BLaER1 (cell line): ENCODE measurements at regions not wholly inside any gene's neighbourhood (a gene's known extent, or its start where the extent isn't known, plus 50 kb on each side); places are given as distances from the start of the nearest gene placed in this dataset.
"Not testable (repeated sequence)": the region's sequence is repeated elsewhere in the genome, so short reads cannot be mapped to it uniquely, and the experiment has no call there.

ENCODE experiments used
- H3K27ac ChIP-seq: shearing (Covaris generic); formaldehyde crosslinking; 2 replicates; pipeline ENCODE4 v1.8.1; 2022
- H3K27me3 ChIP-seq: shearing (Covaris generic); formaldehyde crosslinking; 2 replicates; pipeline ENCODE4 v1.8.1; 2022
- H3K36me3 ChIP-seq: shearing (Covaris generic); formaldehyde crosslinking; 2 replicates; pipeline ENCODE4 v1.8.1; 2022
- H3K4me1 ChIP-seq: shearing (Covaris generic); formaldehyde crosslinking; 2 replicates; pipeline ENCODE4 v1.8.1; 2022
- H3K4me2 ChIP-seq: shearing (Covaris generic); formaldehyde crosslinking; 2 replicates; pipeline ENCODE4 v1.8.1; 2022
- H3K4me3 ChIP-seq: shearing (Covaris generic); formaldehyde crosslinking; 2 replicates; pipeline ENCODE4 v1.8.1; 2022
- H3K9ac ChIP-seq: shearing (Covaris generic); formaldehyde crosslinking; 2 replicates; pipeline ENCODE4 v1.8.1; 2022
- H3K9me3 ChIP-seq: shearing (Covaris generic); formaldehyde crosslinking; 2 replicates; pipeline ENCODE4 v1.8.1; 2022
- H4K20me1 ChIP-seq: shearing (Covaris generic); formaldehyde crosslinking; 2 replicates; pipeline ENCODE4 v1.8.1; 2022
- Cebpa-rat ChIP-seq: shearing (Covaris generic); IDR thresholded peaks from 2 replicates; pipeline ENCODE4 v1.8.1; 2022

- no peak for TF ChIP-seq Cebpa-rat
- Histone ChIP-seq H3K36me3 (no peaks in the 10 kb centered on the region), H3K4me2 (no peak overlapping the region), H3K4me3 (no peak overlapping the region), H3K9me3 (no peaks in the 10 kb centered on the region), H3K9ac (no peak overlapping the region), H3K27me3 (no peaks in the 10 kb centered on the region), H4K20me1 (no peaks in the 10 kb centered on the region), H3K4me1 (peaks cover 18% of the 10 kb centered on the region), H3K27ac (no peak overlapping the region)
Measured at GRCh38 chr1:47685763-47686066, 247.9 kb downstream of the FOXD2 start.

DNA sequence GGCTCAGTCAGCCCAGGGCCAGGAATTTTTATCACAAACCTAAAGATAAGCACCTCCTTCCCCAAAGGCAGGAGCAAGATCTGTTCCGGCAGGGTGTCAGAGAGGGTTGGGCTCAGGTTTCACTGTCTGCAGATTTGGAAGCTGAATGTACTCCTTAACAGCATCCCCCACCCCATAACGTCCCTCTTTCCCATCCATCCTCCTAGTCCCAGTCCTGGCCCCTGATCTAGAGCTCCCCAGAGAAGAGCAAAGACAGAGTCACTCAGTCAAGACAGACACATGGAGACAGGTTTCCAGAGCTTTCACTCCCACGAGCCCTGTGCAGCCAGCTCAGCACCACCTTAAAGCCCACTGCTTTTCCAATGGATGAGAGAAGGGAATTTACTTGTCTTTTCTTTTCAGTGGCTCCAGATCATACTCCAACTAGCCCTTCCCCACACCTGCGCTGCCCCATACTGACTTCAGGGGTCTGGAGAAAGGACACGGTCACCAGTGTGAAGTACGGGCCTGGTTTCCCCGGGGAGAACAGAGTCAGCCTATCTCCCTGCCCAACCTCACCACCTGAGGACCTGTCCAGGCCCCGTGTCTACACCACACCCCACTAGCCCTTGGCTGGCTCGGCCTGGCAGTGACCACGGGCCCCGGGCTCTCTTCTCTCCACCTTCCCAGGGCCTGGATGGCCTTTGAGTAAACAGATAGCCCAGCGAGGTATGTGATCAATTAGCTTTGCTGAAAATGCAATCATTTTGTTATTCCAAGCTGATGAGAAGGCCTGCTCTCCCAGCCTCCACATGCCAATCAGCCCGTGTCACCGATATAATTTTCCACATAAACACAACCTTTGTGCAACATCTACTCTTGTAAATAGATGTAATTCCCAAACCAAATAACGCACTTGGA is 249.1 kb downstream of the FOXD2 start:
- H3K36me3 ChIP-seq: no peaks in the 10 kb centered on the region
- no peaks in the 10 kb centered on the region for H3K9me3 ChIP-seq
- TF ChIP-seq Cebpa-rat: no peak
- peak overlapping the region; percentile 16; the same call in 1 of the 2 replicates for H3K4me2 ChIP-seq
- H4K20me1 ChIP-seq: no peaks in the 10 kb centered on the region
- no peaks in the 10 kb centered on the region for H3K27me3 ChIP-seq
- no peak overlapping the region for H3K9ac ChIP-seq
- H3K4me3 ChIP-seq: no peak overlapping the region
- H3K27ac ChIP-seq: no peak overlapping the region
- peaks cover 18% of the 10 kb centered on the region for H3K4me1 ChIP-seq

GRCh38 chr1:47687631-47688460 is 250.0 kb downstream of the FOXD2 start:
- no peak for TF ChIP-seq Cebpa-rat
- H3K4me3 ChIP-seq: no peak overlapping the region
- no peaks in the 10 kb centered on the region for H3K27me3 ChIP-seq
- no peaks in the 10 kb centered on the region for H3K36me3 ChIP-seq
- no peak overlapping the region for H3K27ac ChIP-seq
- no peaks in the 10 kb centered on the region for H4K20me1 ChIP-seq
- peaks cover 18% of the 10 kb centered on the region for H3K4me1 ChIP-seq
- no peak overlapping the region for H3K4me2 ChIP-seq
- H3K9ac ChIP-seq: no peak overlapping the region
- no peaks in the 10 kb centered on the region for H3K9me3 ChIP-seq

DNA sequence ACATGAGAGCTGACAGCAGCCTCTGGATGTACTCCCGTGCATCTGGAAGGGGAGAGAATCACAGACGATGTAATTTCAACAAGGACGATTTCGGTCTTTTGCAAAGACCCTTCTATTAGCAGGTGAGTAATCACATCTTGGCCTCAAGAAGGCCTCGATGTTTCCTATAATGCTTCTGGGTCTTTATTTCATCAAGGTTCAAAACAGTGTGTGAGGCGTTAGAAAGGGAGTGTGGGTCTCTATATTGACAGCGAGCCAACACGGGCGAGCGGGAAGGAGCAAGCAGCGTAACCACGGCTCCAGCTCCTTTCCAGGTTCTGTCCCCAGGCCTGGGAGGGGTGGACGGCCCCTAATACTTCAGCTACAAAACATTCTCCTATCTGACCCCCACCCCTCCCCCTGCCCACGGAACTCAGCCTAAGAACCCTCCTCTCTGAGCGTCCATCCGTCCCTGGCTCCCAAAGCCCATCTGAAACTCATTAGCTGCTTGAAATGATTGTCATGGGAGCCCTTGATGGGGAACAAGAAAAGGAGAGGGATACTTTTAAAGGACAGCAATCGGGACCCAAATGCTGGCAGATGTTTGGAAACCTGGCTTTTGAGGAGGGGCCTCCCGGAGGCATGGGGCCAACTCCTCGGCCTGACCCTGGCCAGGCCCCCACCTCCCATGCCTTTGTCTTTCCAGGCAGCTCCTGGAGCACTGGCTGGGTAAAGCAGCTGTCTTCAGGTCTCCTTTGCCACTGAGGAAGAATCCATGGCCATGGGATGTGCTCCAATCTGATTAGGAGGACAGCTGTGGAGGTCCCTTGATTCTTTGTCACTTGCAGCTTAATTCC is 250.8 kb downstream of the FOXD2 start:
- Histone ChIP-seq H3K27ac (no peak overlapping the region), H3K36me3 (no peaks in the 10 kb centered on the region), H3K4me1 (peaks cover 18% of the 10 kb centered on the region), H3K4me2 (no peak overlapping the region), H3K9ac (no peak overlapping the region), H4K20me1 (no peaks in the 10 kb centered on the region), H3K27me3 (no peaks in the 10 kb centered on the region), H3K4me3 (no peak overlapping the region), H3K9me3 (no peaks in the 10 kb centered on the region)
- no peak for TF ChIP-seq Cebpa-rat

GRCh38 chr1:47689894-47690293 is 252.1 kb downstream of the FOXD2 start:
- Histone ChIP-seq H3K4me3 (no peak overlapping the region), H3K9me3 (no peaks in the 10 kb centered on the region), H4K20me1 (no peaks in the 10 kb centered on the region), H3K4me2 (no peak overlapping the region), H3K36me3 (no peaks in the 10 kb centered on the region), H3K9ac (no peak overlapping the region), H3K4me1 (peaks cover 18% of the 10 kb centered on the region), H3K27ac (no peak overlapping the region), H3K27me3 (no peaks in the 10 kb centered on the region)
- TF ChIP-seq Cebpa-rat: no peak

- Histone ChIP-seq H3K9ac (no peak overlapping the region), H3K4me2 (no peak overlapping the region), H3K27ac (no peak overlapping the region), H4K20me1 (no peaks in the 10 kb centered on the region), H3K4me1 (peaks cover 18% of the 10 kb centered on the region), H3K9me3 (no peaks in the 10 kb centered on the region), H3K36me3 (no peaks in the 10 kb centered on the region), H3K4me3 (no peak overlapping the region), H3K27me3 (no peaks in the 10 kb centered on the region)
- no peak for TF ChIP-seq Cebpa-rat
Measured at GRCh38 chr1:47690341-47691250, 252.8 kb downstream of the FOXD2 start.

DNA sequence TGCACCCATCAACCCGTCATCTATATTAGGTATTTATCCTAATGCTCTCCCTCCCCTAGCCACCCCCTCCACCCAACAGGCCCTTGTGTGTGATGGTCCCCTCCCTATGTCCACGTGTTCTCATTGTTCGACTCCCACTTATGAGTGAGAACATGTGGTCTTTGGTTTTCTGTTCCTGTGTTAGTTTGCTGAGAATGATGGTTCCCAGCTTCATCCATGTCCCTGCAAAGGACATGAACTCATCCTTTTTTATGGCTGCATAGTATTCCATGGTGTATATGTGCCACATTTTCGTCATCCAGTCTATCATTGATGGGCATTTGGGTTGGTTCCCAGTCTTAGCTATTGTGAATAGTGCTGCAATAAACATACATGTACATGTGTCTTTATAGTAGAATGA is 253.4 kb downstream of the FOXD2 start:
- H3K4me1 ChIP-seq: peaks cover 17% of the 10 kb centered on the region
- not testable (repeated sequence) for H3K9ac ChIP-seq, H3K4me2 ChIP-seq, H3K27ac ChIP-seq, H3K36me3 ChIP-seq, H3K27me3 ChIP-seq, H3K4me3 ChIP-seq, H3K9me3 ChIP-seq, H4K20me1 ChIP-seq

DNA sequence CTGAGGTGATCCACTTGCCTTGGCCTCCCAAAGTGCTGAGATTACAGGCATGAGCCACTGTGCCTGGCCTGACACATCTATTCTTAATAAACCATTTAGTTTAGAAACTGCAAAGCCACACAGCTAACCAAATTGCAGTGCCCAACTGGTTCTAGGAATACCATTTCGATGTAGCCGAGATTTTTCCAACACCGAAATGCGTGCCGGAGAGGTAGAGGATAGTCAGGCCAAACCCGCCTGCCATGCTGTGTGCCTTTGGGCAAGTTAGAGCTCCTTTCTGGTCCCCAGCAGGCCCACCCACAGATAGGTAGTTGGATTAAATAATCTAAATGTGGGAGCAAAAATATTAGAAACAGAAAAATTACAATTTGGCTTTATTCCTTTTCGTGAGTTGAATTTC is 254.4 kb downstream of the FOXD2 start:
- TF ChIP-seq Cebpa-rat: no peak
- peaks cover 9% of the 10 kb centered on the region for H3K4me1 ChIP-seq
- no peaks in the 10 kb centered on the region for H3K27me3 ChIP-seq
- H3K4me3 ChIP-seq: no peak overlapping the region
- H3K4me2 ChIP-seq: no peak overlapping the region
- no peaks in the 10 kb centered on the region for H3K36me3 ChIP-seq
- H3K9me3 ChIP-seq: no peaks in the 10 kb centered on the region
- no peak overlapping the region for H3K27ac ChIP-seq
- H3K9ac ChIP-seq: no peak overlapping the region
- no peaks in the 10 kb centered on the region for H4K20me1 ChIP-seq

DNA sequence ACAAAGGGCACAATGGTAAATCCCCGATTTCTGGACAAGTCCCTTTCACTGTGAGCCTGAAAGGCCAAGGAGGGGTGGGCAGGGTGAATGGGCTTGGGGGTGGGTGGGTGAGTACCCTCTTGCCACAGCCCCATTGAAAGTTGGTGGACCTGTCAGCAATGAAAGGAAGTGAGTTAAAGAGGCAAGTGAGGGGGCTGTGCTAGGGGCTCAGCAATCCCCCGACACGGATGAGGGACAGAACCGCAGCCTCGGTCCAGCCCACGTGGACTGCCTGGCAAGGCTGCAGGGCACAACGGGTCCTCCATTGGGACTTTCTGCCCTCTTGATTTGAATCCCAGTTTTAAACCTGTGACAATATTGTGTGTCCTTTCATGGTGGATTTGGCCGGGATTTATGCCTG is 255.3 kb downstream of the FOXD2 start:
- Histone ChIP-seq H4K20me1 (no peaks in the 10 kb centered on the region), H3K9ac (no peak overlapping the region), H3K36me3 (no peaks in the 10 kb centered on the region), H3K27me3 (no peaks in the 10 kb centered on the region), H3K4me1 (peaks cover 4% of the 10 kb centered on the region), H3K27ac (no peak overlapping the region), H3K9me3 (no peaks in the 10 kb centered on the region), H3K4me2 (no peak overlapping the region), H3K4me3 (no peak overlapping the region)
- no peak for TF ChIP-seq Cebpa-rat
